GM21786 (cell line): ENCODE measurements at regions not wholly inside any gene's neighbourhood (a gene's known extent, or its start where the extent isn't known, plus 50 kb on each side); places are given as distances from the start of the nearest gene placed in this dataset.

Experiments
- ATAC-seq: cut with Tn5 transposase; IDR thresholded peaks from one replicate; pipeline ENCODE4 v1.9.1; 2021; ENCODE audit not compliant: unreplicated experiment

DNA sequence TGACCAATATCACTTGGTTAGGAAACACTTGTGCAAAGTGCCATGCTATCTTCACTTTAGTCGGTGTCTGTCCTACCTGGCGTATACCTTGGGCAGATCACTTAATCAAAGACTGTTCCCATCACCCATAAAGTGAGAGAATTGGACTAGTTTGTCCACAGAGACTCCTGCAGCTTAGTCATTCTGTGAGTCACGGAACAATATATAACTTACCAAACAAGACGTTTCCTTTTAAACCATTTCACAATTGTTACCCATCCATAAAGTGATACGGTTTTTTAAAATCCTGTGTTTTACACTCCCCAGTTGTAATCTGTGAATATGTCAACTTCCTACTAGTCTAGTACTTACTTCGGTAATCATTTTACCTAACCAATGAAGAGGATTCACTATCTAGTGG is 499.3 kb upstream of the SMIM21 start:
- ATAC-seq: no peak

DNA sequence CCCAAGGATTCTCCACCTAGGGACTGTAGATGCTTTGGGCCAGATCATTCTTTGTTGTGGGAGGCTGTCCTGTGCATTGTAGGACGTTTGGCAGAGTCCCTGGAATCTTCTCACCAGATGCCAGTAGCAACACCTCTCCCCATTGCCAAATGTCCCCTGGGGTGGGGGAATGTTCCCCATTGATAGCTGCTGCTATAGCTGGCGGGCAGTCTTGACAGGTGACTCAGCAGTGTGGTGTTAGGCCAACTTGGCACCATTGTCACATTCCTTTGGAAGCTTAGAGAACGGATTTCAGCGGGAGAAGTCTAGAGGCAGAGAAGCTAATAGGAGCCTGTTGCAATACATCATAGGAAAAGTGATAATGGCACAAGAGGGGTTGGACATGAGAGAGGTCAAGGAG is 495.7 kb upstream of the SMIM21 start:
- no peak for ATAC-seq

GRCh38 chr18:75916624-75916982 is 489.1 kb upstream of the SMIM21 start:
- ATAC-seq: no peak

DNA sequence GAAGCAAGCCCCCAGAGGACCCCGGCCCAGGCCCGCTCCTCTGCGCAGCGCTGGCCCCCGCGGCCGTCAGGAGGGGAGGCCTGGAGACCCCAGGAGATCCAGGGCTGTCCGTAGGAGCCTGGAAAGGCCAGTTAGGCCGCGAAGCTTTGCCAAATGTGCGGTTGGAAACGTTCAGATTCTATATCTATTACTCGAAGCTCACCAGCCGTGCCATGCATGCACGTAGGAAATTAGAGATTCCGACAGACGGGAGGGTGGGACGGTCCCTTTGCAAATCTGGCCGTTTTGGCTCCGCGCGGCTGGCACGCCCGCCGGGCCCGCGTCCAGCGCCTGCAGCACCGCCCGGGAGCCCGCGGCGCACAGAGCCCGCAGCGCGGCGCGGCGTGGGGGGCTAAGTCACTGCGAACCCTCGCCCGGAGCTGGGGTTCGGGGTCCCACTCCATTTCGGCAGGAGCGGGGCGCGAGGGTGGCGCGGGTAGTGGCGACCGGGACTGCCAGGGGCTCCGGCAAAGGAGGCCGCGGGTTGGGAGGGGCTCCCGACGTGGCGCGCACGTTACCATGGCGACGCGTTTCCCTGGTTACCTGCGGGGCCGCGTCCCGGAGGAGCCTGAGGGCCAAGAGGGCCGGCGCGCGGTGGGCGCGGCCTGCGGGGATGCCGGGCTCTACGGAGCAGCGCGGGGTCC is 488.6 kb upstream of the SMIM21 start:
- no peak for ATAC-seq

- no peak for ATAC-seq
These were observed 485.3 kb upstream of the SMIM21 start for GRCh38 chr18:75912829-75913228.

DNA sequence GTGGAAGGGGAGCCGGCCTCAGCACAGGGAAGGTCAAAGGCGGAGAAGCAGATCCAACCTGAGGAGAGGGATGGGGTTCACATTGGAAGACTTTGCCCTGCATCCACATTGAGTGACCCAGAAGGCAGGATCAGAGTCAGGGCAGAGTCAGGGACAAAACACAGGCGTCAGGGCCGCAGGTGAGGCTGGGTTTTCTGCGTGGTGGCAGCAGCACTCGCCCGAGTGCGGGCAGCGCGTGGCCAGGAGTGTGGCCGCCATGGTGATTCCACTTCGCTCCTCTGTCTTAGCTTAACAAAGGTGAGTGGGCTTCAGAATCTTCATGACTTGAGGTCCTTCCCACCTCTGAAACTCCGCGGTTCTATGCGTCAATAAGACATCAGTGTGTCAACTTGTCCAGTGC is 476.9 kb upstream of the SMIM21 start:
- no peak for ATAC-seq

DNA sequence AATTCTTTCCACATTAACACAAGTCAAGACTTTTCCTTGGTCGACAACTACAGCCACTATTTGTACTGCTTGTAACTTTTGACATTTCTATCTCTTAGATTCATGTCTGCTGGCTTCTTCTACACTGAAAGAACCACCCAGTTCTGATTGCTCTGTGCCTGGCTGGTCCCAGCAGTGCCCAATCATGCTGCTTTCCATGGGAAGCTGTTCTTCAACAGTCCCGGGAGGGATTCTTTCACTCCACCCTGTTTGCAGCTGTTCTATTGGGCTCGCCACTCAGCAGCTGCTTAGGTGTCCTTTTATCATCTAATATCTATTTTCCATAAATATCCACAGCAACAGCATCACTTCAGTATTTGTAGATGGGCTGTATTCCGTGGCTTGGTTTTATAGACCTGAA is 471.1 kb upstream of the SMIM21 start:
- no peak for ATAC-seq

GRCh38 chr18:75897386-75897785 is 469.9 kb upstream of the SMIM21 start:
- ATAC-seq: no peak

DNA sequence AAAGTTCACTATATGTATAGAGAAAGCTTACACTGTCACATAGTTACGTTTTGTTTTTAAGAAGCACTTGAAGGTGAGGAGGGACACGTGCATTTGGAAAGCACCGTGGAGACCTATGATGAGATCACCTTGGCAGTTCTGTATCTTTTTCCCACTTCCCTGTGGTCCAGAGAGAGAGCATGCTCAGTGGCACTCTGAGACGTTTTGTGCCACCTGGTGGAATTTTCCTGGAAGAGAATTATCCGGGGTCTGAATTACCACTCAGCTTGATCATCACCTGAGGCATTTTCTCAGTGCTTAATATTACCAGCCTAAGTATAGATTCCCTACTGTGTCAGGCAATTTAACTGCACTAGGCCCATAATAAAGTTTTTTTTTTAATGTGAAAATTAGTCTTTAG is 469.4 kb upstream of the SMIM21 start:
- no peak for ATAC-seq

- ATAC-seq: no peak
These were observed 467.6 kb upstream of the SMIM21 start for GRCh38 chr18:75895135-75895534.

- no peak for ATAC-seq
These were observed 457.2 kb upstream of the SMIM21 start for GRCh38 chr18:75884728-75885127.

GRCh38 chr18:75880925-75881504 is 453.5 kb upstream of the SMIM21 start:
- ATAC-seq: no peak

DNA sequence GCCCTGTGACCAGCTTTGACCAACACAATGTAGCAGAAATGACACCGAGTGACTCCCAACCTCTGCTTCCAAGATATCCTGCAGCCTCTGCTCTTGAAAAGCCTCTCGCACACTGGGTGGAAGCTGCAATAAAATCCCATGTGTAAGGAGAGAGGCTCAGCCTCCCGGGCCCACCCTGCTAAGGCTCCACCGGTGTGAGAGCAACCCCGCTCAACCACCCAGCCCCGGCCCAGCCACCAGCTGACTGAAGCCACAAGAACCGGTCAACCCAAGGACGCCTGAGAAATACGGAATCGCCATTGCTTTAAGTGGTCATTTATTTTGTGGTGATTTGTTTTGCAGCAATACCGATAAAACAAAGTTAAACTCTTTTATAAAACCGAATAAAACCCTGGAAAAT is 452.8 kb upstream of the SMIM21 start:
- ATAC-seq: no peak

DNA sequence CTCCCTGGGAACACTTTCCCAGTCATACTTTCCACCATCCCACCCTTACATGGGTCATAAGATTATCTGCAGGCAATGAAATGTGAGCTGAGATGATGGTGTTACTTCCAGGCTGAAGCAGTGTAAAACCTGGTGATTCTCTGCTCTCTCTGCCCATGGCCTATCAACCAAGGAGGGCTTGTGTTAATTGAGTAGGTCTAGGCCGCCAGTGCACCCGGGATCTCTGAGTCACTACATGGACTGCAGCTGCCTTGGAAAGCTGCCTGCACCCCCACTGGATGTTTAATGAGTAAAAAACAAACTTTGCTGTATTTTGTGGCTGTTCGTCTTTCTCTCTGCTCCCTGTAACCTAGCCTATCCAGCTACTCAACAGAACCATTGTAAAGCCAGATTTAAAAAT is 451.7 kb upstream of the SMIM21 start:
- no peak for ATAC-seq

GRCh38 chr18:75875559-75875958 is 448.1 kb upstream of the SMIM21 start:
- ATAC-seq: no peak

DNA sequence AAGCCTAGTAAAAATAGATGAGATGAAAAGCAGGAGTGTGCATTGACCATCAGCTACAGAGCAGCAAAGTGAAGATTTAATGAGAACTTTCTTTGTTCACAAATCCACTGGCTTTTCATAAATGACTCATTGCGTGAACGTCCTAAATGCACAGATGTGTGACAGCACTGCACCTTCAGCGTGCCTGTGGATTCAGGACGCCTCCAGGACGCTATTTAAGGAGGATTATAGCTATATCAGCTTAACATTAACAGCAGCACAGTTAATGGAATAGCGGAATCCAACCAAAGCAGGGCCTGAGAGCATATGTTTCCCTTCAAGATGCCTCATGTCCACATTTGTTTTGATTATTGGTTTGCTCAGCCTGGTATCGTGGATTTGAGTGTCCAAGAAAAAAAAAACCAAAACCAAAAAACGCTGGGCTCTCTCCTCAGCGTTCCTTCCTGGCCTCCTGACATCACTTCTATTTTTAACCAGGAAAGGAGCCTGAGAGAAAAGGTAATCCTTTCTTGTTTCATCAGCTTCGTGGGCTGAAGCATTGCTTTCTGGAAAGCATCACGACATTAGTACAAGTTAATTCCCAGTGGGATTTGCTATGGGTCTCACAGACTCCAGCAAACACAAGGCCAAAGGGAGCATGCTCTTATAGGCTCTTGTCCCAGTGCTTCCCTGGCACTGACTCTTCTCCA is 447.0 kb upstream of the SMIM21 start:
- ATAC-seq: no peak

- no peak for ATAC-seq
These were observed 444.1 kb upstream of the SMIM21 start for GRCh38 chr18:75871596-75871995.

DNA sequence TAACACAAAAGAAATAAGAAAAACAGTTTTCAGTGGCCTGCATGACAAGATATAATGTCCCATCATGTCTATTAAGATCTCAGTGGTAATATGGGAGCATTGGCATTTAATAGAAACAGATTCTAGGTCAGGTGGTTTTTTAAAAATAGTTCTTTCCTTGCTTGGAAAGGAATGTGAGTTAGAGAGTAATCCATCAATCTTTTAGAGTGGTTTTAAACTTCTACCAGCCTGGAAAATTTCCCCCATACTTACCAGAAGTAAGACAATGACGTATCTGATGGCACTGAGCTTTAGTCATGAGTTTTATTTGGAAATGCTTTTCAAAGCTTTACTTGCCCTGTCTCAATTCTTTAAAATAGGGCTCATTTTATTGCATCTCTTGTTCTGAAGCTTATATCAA is 441.7 kb upstream of the SMIM21 start:
- ATAC-seq: no peak

- ATAC-seq: no peak
These were observed 440.5 kb upstream of the SMIM21 start for GRCh38 chr18:75868031-75868430.

DNA sequence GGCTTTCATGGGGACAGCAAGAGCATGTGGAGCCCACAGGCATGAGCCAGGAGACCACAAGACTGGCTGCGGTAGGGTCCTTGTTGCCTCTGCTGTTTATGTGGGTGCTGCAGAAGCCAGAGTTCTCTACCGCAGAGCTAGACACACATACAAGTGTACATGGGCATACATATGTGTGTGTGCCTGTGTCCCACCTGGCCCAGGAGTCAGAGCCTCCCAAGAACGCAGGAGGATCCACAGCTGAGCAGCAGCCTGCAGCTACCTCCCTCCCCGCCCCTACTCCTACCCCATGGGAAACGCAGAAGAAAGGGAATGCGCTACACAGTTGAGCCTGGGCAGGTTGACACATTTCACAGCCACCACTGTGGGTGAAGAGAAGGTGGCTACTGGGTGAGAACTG is 438.1 kb upstream of the SMIM21 start:
- ATAC-seq: no peak

GRCh38 chr18:75864816-75865215 is 437.3 kb upstream of the SMIM21 start:
- no peak for ATAC-seq

DNA sequence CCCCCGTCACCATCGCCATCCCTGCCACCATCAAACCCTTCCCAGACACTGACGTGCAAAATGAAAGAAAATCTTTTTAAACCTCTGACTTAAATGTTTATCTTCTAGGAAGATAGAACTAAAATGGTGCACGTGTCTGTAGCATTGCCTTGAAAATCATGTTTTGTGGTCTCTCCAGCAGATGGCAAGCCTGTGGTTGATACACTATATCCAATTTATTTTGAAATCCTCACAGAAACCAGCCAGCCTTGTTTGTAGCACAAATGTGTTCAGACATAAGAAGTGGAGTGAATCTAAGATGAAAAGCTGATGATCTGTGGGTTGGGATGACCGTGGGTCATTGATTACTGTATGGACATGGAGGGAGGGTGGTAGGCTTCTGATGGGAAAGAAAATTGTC is 436.2 kb upstream of the SMIM21 start:
- no peak for ATAC-seq

DNA sequence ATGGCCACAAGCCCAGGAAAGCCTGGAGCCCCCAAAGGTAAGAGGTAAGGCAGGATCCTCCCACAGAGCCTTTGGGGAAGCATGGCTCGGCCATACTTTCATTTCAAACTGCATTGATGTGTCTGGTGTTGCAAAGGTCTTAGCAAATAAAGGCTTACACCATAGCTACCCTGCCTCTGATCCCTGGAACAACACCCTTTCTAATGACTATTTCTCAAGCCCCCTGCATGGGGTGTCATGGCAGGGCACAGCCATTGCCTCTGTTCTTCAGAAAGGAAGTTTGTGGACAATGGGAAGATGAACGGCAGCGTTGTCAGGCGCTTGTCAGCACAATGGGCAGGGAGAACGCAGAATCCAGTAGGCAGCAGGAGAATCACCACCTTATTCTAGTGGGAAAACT is 435.0 kb upstream of the SMIM21 start:
- ATAC-seq: no peak
